Mesendoderm (in vitro differentiated cells): ENCODE measurements at regions not wholly inside any gene's neighbourhood (a gene's known extent, or its start where the extent isn't known, plus 50 kb on each side); places are given as distances from the start of the nearest gene placed in this dataset.

Experiments used
- DNase-seq: peaks from one replicate; pipeline ENCODE4 v3.0.0; 2013
- H2AK5ac ChIP-seq: 2 replicates; pipeline ENCODE4 v1.6.1; 2013; ENCODE audit warnings: low read length, inconsistent platforms
- H2BK120ac ChIP-seq: 2 replicates; pipeline ENCODE4 v1.6.1; 2013; ENCODE audit warnings: low read depth, mild to moderate bottlenecking, low read length, moderate library complexity, mixed read lengths
- H2BK15ac ChIP-seq: replicated peaks from 2 replicates; pipeline ENCODE4 v1.6.1; 2013; ENCODE audit warnings: low read depth, mild to moderate bottlenecking, moderate library complexity
- H2BK5ac ChIP-seq: 2 replicates; pipeline ENCODE4 v1.6.1; 2013; ENCODE audit warnings: low read length, inconsistent platforms
- H3K18ac ChIP-seq: 2 replicates; pipeline ENCODE4 v1.6.1; 2013; ENCODE audit warnings: mild to moderate bottlenecking, low read length, mixed read lengths
- H3K23ac ChIP-seq: one replicate; pipeline ENCODE4 v1.6.1; 2013; ENCODE audit warnings: low read length
- H3K27ac ChIP-seq: 2 replicates; pipeline ENCODE4 v1.5.1; 2013; ENCODE audit warnings: low read depth, mild to moderate bottlenecking, inconsistent platforms, low read length, moderate library complexity
- H3K27me3 ChIP-seq: 2 replicates; pipeline ENCODE4 v1.6.1; 2013; ENCODE audit warnings: low read length, control low read depth, mild to moderate bottlenecking, inconsistent platforms; ENCODE audit not compliant: insufficient read depth, poor library complexity
- H3K36me3 ChIP-seq: 2 replicates; pipeline ENCODE4 v1.6.1; 2013; ENCODE audit warnings: low read length, inconsistent platforms; ENCODE audit not compliant: control insufficient read depth, insufficient read depth
- H3K4ac ChIP-seq: one replicate; pipeline ENCODE4 v1.6.1; 2013; ENCODE audit warnings: low read depth, mild to moderate bottlenecking, low read length, moderate library complexity
- H3K4me1 ChIP-seq: 2 replicates; pipeline ENCODE4 v1.6.1; 2013; ENCODE audit warnings: low read depth, low read length, inconsistent platforms; ENCODE audit not compliant: control insufficient read depth
- H3K4me2 ChIP-seq: 2 replicates; pipeline ENCODE4 v1.6.1; 2013; ENCODE audit warnings: low read length
- H3K4me3 ChIP-seq: 2 replicates; pipeline ENCODE4 v1.5.1; 2013; ENCODE audit warnings: mild to moderate bottlenecking, low read length
- H3K56ac ChIP-seq: one replicate; pipeline ENCODE4 v1.6.1; 2013; ENCODE audit warnings: low read length
- H3K79me1 ChIP-seq: 2 replicates; pipeline ENCODE4 v1.6.1; 2013; ENCODE audit warnings: low read length, inconsistent platforms
- H3K79me2 ChIP-seq: 2 replicates; pipeline ENCODE4 v1.6.1; 2013; ENCODE audit warnings: mild to moderate bottlenecking, low read length; ENCODE audit not compliant: control insufficient read depth, insufficient read depth
- H3K9ac ChIP-seq: 2 replicates; pipeline ENCODE4 v1.6.1; 2013; ENCODE audit warnings: low read length, inconsistent platforms
- H4K5ac ChIP-seq: one replicate; pipeline ENCODE4 v1.6.1; 2013; ENCODE audit warnings: low read length
- H4K8ac ChIP-seq: one replicate; pipeline ENCODE4 v1.6.1; 2013; ENCODE audit warnings: low read depth, mild to moderate bottlenecking, control low read depth, low read length, moderate library complexity
- WGBS: extraction: QIAGEN DNeasy Blood & Tissue Kit; methylation state at CpG from one replicate; pipeline ENCODE4 v1.1.7; 2013; ENCODE audit warnings: low lambda C conversion rate, missing lambda C conversion rate; ENCODE audit not compliant: insufficient coverage; ENCODE audit errors: extremely low coverage; 5-methylcytosine and 5-hydroxymethylcytosine counted together

DNA sequence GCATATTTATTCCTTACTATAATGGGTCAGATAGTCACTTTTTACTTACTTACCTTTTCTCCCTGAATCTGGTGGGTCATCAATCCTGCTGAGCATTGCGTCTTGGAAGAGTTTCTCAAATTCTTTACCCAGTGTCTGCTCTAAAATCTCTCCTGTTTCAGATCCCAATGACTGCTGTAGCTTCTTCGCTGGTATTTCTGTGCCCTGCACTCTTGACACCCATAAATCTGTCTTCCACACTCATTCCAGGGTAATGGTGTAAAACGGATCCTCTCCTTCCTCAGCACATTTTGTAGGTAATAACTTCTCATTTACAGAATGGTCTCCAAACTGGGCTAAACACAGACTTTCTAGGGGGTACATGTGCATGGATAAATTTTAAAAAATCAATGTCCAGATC, 407.4 kb downstream of the DMAC1 start:
- Histone ChIP-seq H3K4ac (no peak overlapping the region), H3K4me2 (no peak overlapping the region), H3K18ac (no peak overlapping the region), H3K27ac (no peak overlapping the region), H4K5ac (no peak overlapping the region), H2BK5ac (no peak overlapping the region), H3K27me3 (no peaks in the 10 kb centered on the region), H3K36me3 (no peaks in the 10 kb centered on the region), H3K9ac (no peak overlapping the region), H3K4me3 (no peak overlapping the region), H3K79me1 (no peaks in the 10 kb centered on the region), H2BK15ac (no peak overlapping the region), H2AK5ac (no peak overlapping the region), H3K56ac (no peak overlapping the region), H3K4me1 (no peaks in the 10 kb centered on the region), H3K79me2 (no peaks in the 10 kb centered on the region), H4K8ac (no peak overlapping the region), H2BK120ac (no peak overlapping the region), H3K23ac (no peak overlapping the region)
- no CpG with 5 or more reads among the region's 3 CpGs for WGBS
- DNase-seq, result no peak

DNA sequence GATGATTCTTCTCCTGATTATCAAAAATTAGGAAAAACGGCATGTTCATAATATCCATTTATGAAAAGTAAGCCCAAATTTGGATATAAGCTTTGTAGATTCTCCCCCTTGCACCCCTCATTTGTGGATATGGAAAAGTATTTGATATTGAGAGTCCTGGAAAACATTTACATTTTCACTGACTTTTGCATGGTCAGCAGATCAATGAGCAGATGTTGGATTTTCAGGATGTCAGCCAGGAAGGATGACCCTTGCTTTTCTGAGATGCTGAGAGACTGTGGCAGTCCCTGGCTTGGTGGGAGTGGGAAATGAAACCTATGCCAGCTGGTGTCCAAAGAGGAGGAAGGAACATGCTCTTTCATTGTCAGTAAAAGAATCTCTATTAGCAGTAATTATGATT, 410.8 kb downstream of the DMAC1 start:
- Histone ChIP-seq H3K4me2 (no peak overlapping the region), H3K36me3 (no peaks in the 10 kb centered on the region), H3K4me3 (no peak overlapping the region), H3K79me1 (no peaks in the 10 kb centered on the region), H3K27me3 (no peaks in the 10 kb centered on the region), H4K8ac (no peak overlapping the region), H3K4ac (no peak overlapping the region), H2BK15ac (no peak overlapping the region), H3K79me2 (no peaks in the 10 kb centered on the region), H2BK5ac (no peak overlapping the region), H2AK5ac (no peak overlapping the region), H3K18ac (no peak overlapping the region), H3K56ac (no peak overlapping the region), H3K4me1 (no peaks in the 10 kb centered on the region), H3K23ac (no peak overlapping the region), H4K5ac (no peak overlapping the region), H3K27ac (no peak overlapping the region), H3K9ac (no peak overlapping the region), H2BK120ac (no peak overlapping the region)
- DNase-seq, result no peak
- no CpG with 5 or more reads among the region's 1 CpG for WGBS

DNA sequence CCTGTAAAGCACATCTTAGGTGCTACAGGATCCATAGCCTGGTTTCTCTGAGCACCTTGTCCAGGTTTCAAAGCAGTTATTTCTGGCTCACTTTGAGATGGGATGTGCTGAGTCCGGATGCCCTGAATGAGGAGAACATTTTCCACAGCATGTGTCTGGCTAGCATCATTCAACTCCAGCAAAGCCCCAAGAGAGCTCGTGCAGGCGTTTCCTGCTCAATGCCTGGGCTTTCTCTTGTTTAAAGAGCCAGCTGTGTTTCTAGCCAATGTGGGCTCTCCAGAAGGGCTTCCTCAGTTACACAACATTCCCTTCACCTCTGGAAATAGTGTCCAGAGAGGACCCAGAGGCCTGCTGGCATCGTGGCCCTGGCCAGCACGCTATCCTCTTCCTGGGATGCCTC, 411.7 kb downstream of the DMAC1 start:
- Histone ChIP-seq H2BK120ac (no peak overlapping the region), H3K27ac (no peak overlapping the region)
- no CpG with 5 or more reads among the region's 5 CpGs for WGBS

DNA sequence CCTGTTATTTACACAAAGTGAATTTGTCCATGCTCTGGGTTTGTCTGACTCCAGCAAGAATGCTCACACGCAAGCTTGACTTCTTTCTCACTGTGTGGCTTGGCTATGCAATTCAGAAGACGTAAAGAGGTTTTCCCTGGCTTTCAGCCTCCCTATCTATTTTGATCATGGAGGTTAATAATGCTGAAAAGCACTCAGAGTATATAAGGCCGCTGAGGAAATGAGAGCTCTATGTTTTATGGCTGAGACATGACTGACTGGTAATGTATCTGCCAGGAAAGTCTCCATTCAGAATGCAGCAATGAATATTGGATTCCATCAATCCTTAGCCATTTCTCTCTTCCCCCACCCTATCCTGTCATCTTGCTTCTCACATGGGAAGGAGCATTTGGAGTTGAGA, 417.3 kb downstream of the DMAC1 start:
- no peak overlapping the region for H4K8ac ChIP-seq
- H3K36me3 ChIP-seq, result no peaks in the 10 kb centered on the region
- H3K56ac ChIP-seq, result no peak overlapping the region
- no peak overlapping the region for H2BK15ac ChIP-seq
- H3K23ac ChIP-seq, result no peak overlapping the region
- no peak overlapping the region for H4K5ac ChIP-seq
- no peak overlapping the region for H2BK5ac ChIP-seq
- no peaks in the 10 kb centered on the region for H3K79me1 ChIP-seq
- H3K79me2 ChIP-seq, result no peaks in the 10 kb centered on the region
- no peaks in the 10 kb centered on the region for H3K27me3 ChIP-seq
- no peaks in the 10 kb centered on the region for H3K4me1 ChIP-seq
- no peak overlapping the region for H2BK120ac ChIP-seq
- H3K9ac ChIP-seq, result no peak overlapping the region
- WGBS, result no CpG with 5 or more reads among the region's 3 CpGs
- DNase-seq, result no peak
- H2AK5ac ChIP-seq, result no peak overlapping the region
- no peak overlapping the region for H3K4me3 ChIP-seq
- no peak overlapping the region for H3K4ac ChIP-seq
- H3K27ac ChIP-seq, result no peak overlapping the region
- no peak overlapping the region for H3K4me2 ChIP-seq
- H3K18ac ChIP-seq, result no peak overlapping the region

More for the DNA sequence above, 411.7 kb downstream of the DMAC1 start:
- no peaks in the 10 kb centered on the region for H3K79me2 ChIP-seq
- H3K56ac ChIP-seq, result no peak overlapping the region
- no peak overlapping the region for H2BK15ac ChIP-seq
- H3K9ac ChIP-seq, result no peak overlapping the region
- no peaks in the 10 kb centered on the region for H3K79me1 ChIP-seq
- H3K4me3 ChIP-seq, result no peak overlapping the region
- no peak overlapping the region for H4K5ac ChIP-seq
- DNase-seq, result no peak
- H3K23ac ChIP-seq, result no peak overlapping the region
- H3K18ac ChIP-seq, result no peak overlapping the region
- H2BK5ac ChIP-seq, result no peak overlapping the region
- H3K36me3 ChIP-seq, result no peaks in the 10 kb centered on the region
- no peak overlapping the region for H4K8ac ChIP-seq
- no peaks in the 10 kb centered on the region for H3K4me1 ChIP-seq
- H2AK5ac ChIP-seq, result no peak overlapping the region
- no peak overlapping the region for H3K4ac ChIP-seq
- no peak overlapping the region for H3K4me2 ChIP-seq
- no peaks in the 10 kb centered on the region for H3K27me3 ChIP-seq

DNA sequence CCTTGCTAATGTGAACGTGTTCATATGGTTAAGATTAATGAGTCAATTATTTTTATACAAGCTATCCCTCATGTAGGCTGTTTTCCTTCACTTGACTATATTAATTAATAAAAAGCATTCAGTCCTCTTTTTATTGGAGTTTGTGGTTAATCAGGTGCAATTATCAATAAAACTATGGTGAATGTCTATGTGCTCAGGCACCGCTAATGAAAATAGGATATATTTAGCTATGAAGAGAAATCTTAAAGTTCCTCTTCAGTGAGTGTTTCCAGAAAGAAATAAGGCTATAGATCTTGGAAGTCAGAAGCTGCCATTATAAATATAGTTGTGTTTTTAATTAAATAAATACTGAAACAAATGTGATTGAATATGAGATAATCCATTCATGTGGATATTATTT, 422.1 kb downstream of the DMAC1 start:
- Histone ChIP-seq H2BK120ac (no peak overlapping the region), H3K36me3 (no peaks in the 10 kb centered on the region), H3K27me3 (no peaks in the 10 kb centered on the region), H3K79me2 (no peaks in the 10 kb centered on the region), H4K5ac (no peak overlapping the region), H2AK5ac (no peak overlapping the region), H3K27ac (no peak overlapping the region), H3K9ac (no peak overlapping the region), H3K4me3 (no peak overlapping the region), H3K4me2 (no peak overlapping the region), H4K8ac (no peak overlapping the region), H2BK15ac (no peak overlapping the region), H3K56ac (no peak overlapping the region), H2BK5ac (no peak overlapping the region), H3K4ac (no peak overlapping the region), H3K18ac (no peak overlapping the region), H3K79me1 (no peaks in the 10 kb centered on the region), H3K4me1 (no peaks in the 10 kb centered on the region), H3K23ac (no peak overlapping the region)
- no peak for DNase-seq
- no CpG with 5 or more reads among the region's 2 CpGs for WGBS

DNA sequence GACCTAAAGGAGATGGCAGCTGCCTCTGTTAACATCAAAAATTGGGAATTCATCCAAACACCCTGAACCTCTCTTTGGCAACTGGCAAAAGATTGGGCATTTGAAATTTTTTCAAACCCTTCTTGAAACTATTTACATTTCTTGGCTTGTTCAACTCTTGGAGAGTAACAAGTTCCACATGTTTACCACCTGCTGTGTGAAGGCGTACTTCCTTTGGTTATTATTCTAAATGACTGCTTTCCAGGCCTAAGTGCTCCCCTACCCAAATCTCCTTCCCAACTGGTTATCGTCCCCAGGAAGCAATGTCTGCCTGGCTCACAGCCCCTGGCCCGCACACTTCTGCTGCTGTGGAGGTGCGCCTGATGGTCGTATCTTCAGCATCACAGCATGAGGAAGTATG, 422.7 kb downstream of the DMAC1 start:
- no peak overlapping the region for H4K8ac ChIP-seq
- no peaks in the 10 kb centered on the region for H3K36me3 ChIP-seq
- H3K27me3 ChIP-seq, result no peaks in the 10 kb centered on the region
- H4K5ac ChIP-seq, result no peak overlapping the region
- H3K23ac ChIP-seq, result no peak overlapping the region
- no peak overlapping the region for H3K4ac ChIP-seq
- no peak overlapping the region for H2BK5ac ChIP-seq
- no peak overlapping the region for H3K4me2 ChIP-seq
- no peaks in the 10 kb centered on the region for H3K79me2 ChIP-seq
- no CpG with 5 or more reads among the region's 5 CpGs for WGBS
- H2BK15ac ChIP-seq, result no peak overlapping the region
- H3K18ac ChIP-seq, result no peak overlapping the region
- H2BK120ac ChIP-seq, result no peak overlapping the region
- no peak overlapping the region for H3K56ac ChIP-seq
- no peak overlapping the region for H3K4me3 ChIP-seq
- H3K27ac ChIP-seq, result no peak overlapping the region
- no peak for DNase-seq
- H3K79me1 ChIP-seq, result no peaks in the 10 kb centered on the region
- H3K9ac ChIP-seq, result no peak overlapping the region
- H3K4me1 ChIP-seq, result no peaks in the 10 kb centered on the region
- no peak overlapping the region for H2AK5ac ChIP-seq
